Spleen (tissue), 11 donors: ENCODE measurements at regions not wholly inside any gene's neighbourhood (a gene's known extent, or its start where the extent isn't known, plus 50 kb on each side); places are given as distances from the start of the nearest gene placed in this dataset.

ENCODE experiments used
- DNase-seq: peaks from one replicate; pipeline ENCODE4 v3.0.0-alpha.2; 2020
- H3K27ac ChIP-seq, 8 donors: fragments of 200-600 bp; sonication (generic) in 7 of 8; 1 replicate in 4 of 8; 2 replicates in 4 of 8; pipeline versions ENCODE4 v1.5.0 to v1.8.0; 2016 to 2021; ENCODE audit warnings: inconsistent platforms in 4 of 8, mild to moderate bottlenecking in 4 of 8, moderate library complexity in 1 of 8
- H3K27me3 ChIP-seq, 7 donors: fragments of 200-600 bp; sonication (generic) in 6 of 7; replicated peaks in 1 of 7; 1 replicate in 4 of 7; 2 replicates in 3 of 7; pipeline versions ENCODE4 v1.5.0 to v1.8.0; 2016 to 2021; ENCODE audit warnings: inconsistent platforms in 3 of 7, mild to moderate bottlenecking in 1 of 7
- H3K36me3 ChIP-seq, 6 donors: fragments of 200-600 bp; sonication (generic) in 5 of 6; 1 replicate in 4 of 6; 2 replicates in 2 of 6; pipeline versions ENCODE4 v1.5.0 to v1.8.0; 2016 to 2021; ENCODE audit warnings: inconsistent platforms in 2 of 6
- H3K4me1 ChIP-seq, 6 donors: fragments of 200-600 bp; sonication (generic) in 5 of 6; 1 replicate in 3 of 6; 2 replicates in 3 of 6; pipeline versions ENCODE4 v1.5.0 to v1.8.0; 2016 to 2021; ENCODE audit warnings: inconsistent platforms in 3 of 6
- H3K4me3 ChIP-seq, 8 donors: fragments of 200-600 bp; sonication (generic) in 7 of 8; 1 replicate in 4 of 8; 2 replicates in 4 of 8; pipeline versions ENCODE4 v1.5.0 to v1.8.0; 2016 to 2021; ENCODE audit warnings: inconsistent platforms in 4 of 8, mild to moderate bottlenecking in 4 of 8, moderate library complexity in 2 of 8
- H3K9me3 ChIP-seq, 8 donors: fragments of 200-600 bp; sonication (generic) in 7 of 8; 1 replicate in 4 of 8; 2 replicates in 4 of 8; pipeline versions ENCODE4 v1.5.0 to v1.8.0; 2016 to 2021; ENCODE audit warnings: inconsistent platforms in 4 of 8
- CTCF ChIP-seq, 11 experiments: fragments of 200-600 bp in 7 of 11; fragments of 450-650 bp in 4 of 11; sonication (generic) in 4 of 11; IDR thresholded peaks in 8 of 11; conservative IDR thresholded peaks in 3 of 11; 1 replicate in 7 of 11; 2 replicates in 4 of 11; pipeline versions ENCODE4 v1.4.0 to v1.8.0; 2016 to 2021; ENCODE audit warnings: antibody characterized with exemption in 11 of 11, inconsistent platforms in 4 of 11, mild to moderate bottlenecking in 1 of 11
- POLR2A ChIP-seq, 3 donors: fragments of 450-650 bp; IDR thresholded peaks; one replicate each; pipeline ENCODE4 v1.5.1; 2017; ENCODE audit warnings: antibody characterized with exemption in 3 of 3, mild to moderate bottlenecking in 1 of 3
- POLR2AphosphoS5 ChIP-seq, 3 donors: sonication (generic); formaldehyde crosslinking; IDR thresholded peaks; one replicate each; pipeline ENCODE4 v1.5.1; 2017; ENCODE audit warnings: antibody characterized with exemption in 3 of 3
- WGBS, 5 donors: extraction: QIAGEN DNeasy Blood & Tissue Kit in 3 of 5; methylation state at CpG; one replicate each; pipeline versions ENCODE4 v1.1.5 to v1.1.7; 2013 to 2018; 5-methylcytosine and 5-hydroxymethylcytosine counted together
- intact Hi-C: fragments of 100-400 bp; cut with DNase I; formaldehyde crosslinking; loops from one replicate; pipeline ENCODE4 v1.15.0; 2023; ENCODE audit warnings: low total_unique reads
- donor health status: healthy with polysubstance abuse.
- donor health status: DM: no; HTN: no; CAD: no; lungs with moderate emphysema.
- donor health status: DM: no; HTN: no; CAD: no.
- donor health status: Bipolar disorder and iron deficiency.
- donor health status: healthy.
- donor health status: DM: no; HTN: no; CAD: no.
- donor health status: DM: yes; HTN: yes; CAD: no.

GRCh38 chr9:119029886-119030285, 339.3 kb downstream of the BRINP1 start:
- WGBS, 5 donors, result 81 to 91% (median 88%) methylated on average over 5 of the region's 5 CpGs
- Histone ChIP-seq H3K4me1 (no peaks in the 10 kb centered on the region), H3K36me3 (no peaks in the 10 kb centered on the region), H3K4me3 (no peak overlapping the region), H3K27ac (no peak overlapping the region), H3K9me3 (peaks cover 0 to 4% (median 0%) of the 10 kb centered on the region in 8 donors), H3K27me3 (no peaks in the 10 kb centered on the region)
- TF ChIP-seq POLR2A (IDR thresholded peaks at IDR 0.05) (no peak), CTCF (IDR thresholded peaks at IDR 0.05 in 8 of 11, conservative IDR thresholded peaks at IDR 0.05 in 3 of 11) (no peak), POLR2AphosphoS5 (IDR thresholded peaks at IDR 0.05) (no peak)
- DNase-seq, result no peak
- intact Hi-C loops, result no loop called here

GRCh38 chr9:119033596-119033995, 335.6 kb downstream of the BRINP1 start:
- Histone ChIP-seq H3K27ac (no peak overlapping the region), H3K4me1 (no peaks in the 10 kb centered on the region), H3K36me3 (no peaks in the 10 kb centered on the region), H3K27me3 (no peaks in the 10 kb centered on the region), H3K9me3 (peaks cover 0 to 4% (median 0%) of the 10 kb centered on the region in 8 donors), H3K4me3 (no peak overlapping the region)
- WGBS, 5 donors, result 55 to 90% (median 67%) methylated on average over 3 of the region's 3 CpGs
- intact Hi-C loops, result no loop called here
- DNase-seq, result no peak
- TF ChIP-seq CTCF (IDR thresholded peaks at IDR 0.05 in 8 of 11, conservative IDR thresholded peaks at IDR 0.05 in 3 of 11) (no peak), POLR2AphosphoS5 (IDR thresholded peaks at IDR 0.05) (no peak), POLR2A (IDR thresholded peaks at IDR 0.05) (no peak)

GRCh38 chr9:119036969-119037368, 332.3 kb downstream of the BRINP1 start:
- H3K4me1 ChIP-seq, result no peaks in the 10 kb centered on the region
- intact Hi-C loops, result no loop called here
- no peak overlapping the region for H3K4me3 ChIP-seq
- no peak overlapping the region for H3K27ac ChIP-seq
- no peak for TF ChIP-seq POLR2A (IDR thresholded peaks at IDR 0.05)
- peaks cover 0 to 13% (median 0%) of the 10 kb centered on the region in 8 donors for H3K9me3 ChIP-seq
- H3K27me3 ChIP-seq, result no peaks in the 10 kb centered on the region
- 60 to 83% (median 72%) methylated on average over 2 of the region's 2 CpGs for WGBS, 5 donors
- no peak for DNase-seq
- no peaks in the 10 kb centered on the region for H3K36me3 ChIP-seq

- H3K36me3 ChIP-seq, result no peaks in the 10 kb centered on the region
- intact Hi-C loops, result no loop called here
- H3K9me3 ChIP-seq, result peaks cover 0 to 9% (median 0%) of the 10 kb centered on the region in 8 donors
- no peak for DNase-seq
- no peak overlapping the region for H3K27ac ChIP-seq
- TF ChIP-seq POLR2AphosphoS5 (IDR thresholded peaks at IDR 0.05) (no peak), POLR2A (IDR thresholded peaks at IDR 0.05) (no peak), CTCF (IDR thresholded peaks at IDR 0.05 in 8 of 11, conservative IDR thresholded peaks at IDR 0.05 in 3 of 11) (no peak)
- 80 to 100% (median 90%) methylated on average over 1 of the region's 1 CpG for WGBS, 5 donors
- no peaks in the 10 kb centered on the region for H3K27me3 ChIP-seq
- H3K4me1 ChIP-seq, result no peaks in the 10 kb centered on the region
- H3K4me3 ChIP-seq, result no peak overlapping the region
Observed at GRCh38 chr9:119043996-119044395, 325.2 kb downstream of the BRINP1 start.

GRCh38 chr9:119044806-119045205, 324.4 kb downstream of the BRINP1 start:
- no peaks in the 10 kb centered on the region for H3K4me1 ChIP-seq
- H3K27ac ChIP-seq, result no peak overlapping the region
- peaks cover 0 to 9% (median 0%) of the 10 kb centered on the region in 8 donors for H3K9me3 ChIP-seq
- no peaks in the 10 kb centered on the region for H3K36me3 ChIP-seq
- intact Hi-C loops, result no loop called here
- H3K4me3 ChIP-seq, result no peak overlapping the region
- no peaks in the 10 kb centered on the region for H3K27me3 ChIP-seq
- WGBS, 5 donors, result 16 to 36% (median 29%) methylated on average over 1 of the region's 1 CpG
- DNase-seq, result no peak
- TF ChIP-seq POLR2A (IDR thresholded peaks at IDR 0.05) (no peak), CTCF (IDR thresholded peaks at IDR 0.05 in 8 of 11, conservative IDR thresholded peaks at IDR 0.05 in 3 of 11) (no peak), POLR2AphosphoS5 (IDR thresholded peaks at IDR 0.05) (no peak)
